SK-N-SH treated with all-trans-retinoic acid at 6 μM for 48 hours (cell line): ENCODE measurements at regions not wholly inside any gene's neighbourhood (a gene's known extent, or its start where the extent isn't known, plus 50 kb on each side); places are given as distances from the start of the nearest gene placed in this dataset.

Source experiments
- ATAC-seq: fragments of 200-7000 bp; cut with Tn5 transposase; 3 replicates; pipeline ENCODE4 v1.9.1; 2020; ENCODE audit warnings: mild to moderate bottlenecking, moderate library complexity
- ARNTL ChIP-seq: fragments of 450-650 bp; formaldehyde crosslinking; IDR thresholded peaks from 2 replicates; pipeline ENCODE4 v1.5.0; 2020; ENCODE audit warnings: low read depth, mild to moderate bottlenecking, moderate library complexity, borderline replicate concordance
- BACH2 ChIP-seq: fragments of 250-450 bp; sonication (Bioruptor Pico); IDR thresholded peaks from 2 replicates; pipeline ENCODE4 v1.9.0; 2021; ENCODE audit warnings: mild to moderate bottlenecking, borderline replicate concordance
- CSDC2 ChIP-seq: fragments of 250-450 bp; sonication (Bioruptor Pico); IDR thresholded peaks from 2 replicates; pipeline ENCODE4 v1.5.0; 2020; ENCODE audit warnings: mild to moderate bottlenecking, moderate library complexity
- ESRRG ChIP-seq: fragments of 250-450 bp; sonication (Bioruptor Pico); IDR thresholded peaks from 2 replicates; pipeline ENCODE4 v1.6.1; 2021; ENCODE audit warnings: mild to moderate bottlenecking
- ISL1 ChIP-seq: fragments of 250-450 bp; sonication (Bioruptor Pico); IDR thresholded peaks from 2 replicates; pipeline ENCODE4 v2.1.2; 2022; ENCODE audit warnings: mild to moderate bottlenecking, moderate library complexity
- OSR1 ChIP-seq: fragments of 250-450 bp; sonication (Bioruptor Pico); IDR thresholded peaks from 2 replicates; pipeline ENCODE4 v1.8.0; 2022; ENCODE audit warnings: moderate library complexity, mild to moderate bottlenecking, inconsistent platforms
- RARB ChIP-seq: fragments of 250-450 bp; sonication (Bioruptor Pico); IDR thresholded peaks from 2 replicates; pipeline ENCODE4 v1.8.0; 2021; ENCODE audit warnings: mild to moderate bottlenecking, moderate library complexity
- TCF4 ChIP-seq: fragments of 250-450 bp; sonication (Bioruptor Pico); IDR thresholded peaks from 2 replicates; pipeline ENCODE4 v1.8.0; 2021; ENCODE audit warnings: mild to moderate bottlenecking, moderate library complexity, borderline replicate concordance
- ZC3H10 ChIP-seq: fragments of 250-450 bp; sonication (Bioruptor Pico); IDR thresholded peaks from 2 replicates; pipeline ENCODE4 v1.5.1; 2021; ENCODE audit warnings: mild to moderate bottlenecking, moderate library complexity
- ZFP3 ChIP-seq: fragments of 250-450 bp; sonication (Bioruptor Pico); IDR thresholded peaks from 2 replicates; pipeline ENCODE4 v1.5.0; 2020; ENCODE audit warnings: mild to moderate bottlenecking, moderate library complexity
- ZFP30 ChIP-seq: fragments of 450-650 bp; formaldehyde crosslinking; IDR thresholded peaks from 2 replicates; pipeline ENCODE4 v1.5.0; 2022; ENCODE audit warnings: mild to moderate bottlenecking, moderate library complexity
- TF ChIP-seq, protein P1 (sequence below): fragments of 250-450 bp; sonication (Bioruptor Pico); IDR thresholded peaks from 2 replicates; pipeline ENCODE4 v1.8.0; 2020; ENCODE audit warnings: mild to moderate bottlenecking, moderate library complexity, borderline replicate concordance
- TF ChIP-seq, protein P2 (sequence below): fragments of 250-450 bp; sonication (Bioruptor Pico); IDR thresholded peaks from 2 replicates; pipeline ENCODE4 v1.5.0; 2020; ENCODE audit warnings: mild to moderate bottlenecking, moderate library complexity
- TF ChIP-seq, protein P3 (sequence below): fragments of 250-450 bp; sonication (Bioruptor Pico); IDR thresholded peaks from 2 replicates; pipeline ENCODE4 v1.5.1; 2021; ENCODE audit warnings: mild to moderate bottlenecking, moderate library complexity
- TF ChIP-seq, protein P4 (sequence below): fragments of 250-450 bp; sonication (Bioruptor Pico); IDR thresholded peaks from 2 replicates; pipeline ENCODE4 v1.8.0; 2021; ENCODE audit warnings: low read depth, mild to moderate bottlenecking, moderate library complexity, borderline replicate concordance

DNA sequence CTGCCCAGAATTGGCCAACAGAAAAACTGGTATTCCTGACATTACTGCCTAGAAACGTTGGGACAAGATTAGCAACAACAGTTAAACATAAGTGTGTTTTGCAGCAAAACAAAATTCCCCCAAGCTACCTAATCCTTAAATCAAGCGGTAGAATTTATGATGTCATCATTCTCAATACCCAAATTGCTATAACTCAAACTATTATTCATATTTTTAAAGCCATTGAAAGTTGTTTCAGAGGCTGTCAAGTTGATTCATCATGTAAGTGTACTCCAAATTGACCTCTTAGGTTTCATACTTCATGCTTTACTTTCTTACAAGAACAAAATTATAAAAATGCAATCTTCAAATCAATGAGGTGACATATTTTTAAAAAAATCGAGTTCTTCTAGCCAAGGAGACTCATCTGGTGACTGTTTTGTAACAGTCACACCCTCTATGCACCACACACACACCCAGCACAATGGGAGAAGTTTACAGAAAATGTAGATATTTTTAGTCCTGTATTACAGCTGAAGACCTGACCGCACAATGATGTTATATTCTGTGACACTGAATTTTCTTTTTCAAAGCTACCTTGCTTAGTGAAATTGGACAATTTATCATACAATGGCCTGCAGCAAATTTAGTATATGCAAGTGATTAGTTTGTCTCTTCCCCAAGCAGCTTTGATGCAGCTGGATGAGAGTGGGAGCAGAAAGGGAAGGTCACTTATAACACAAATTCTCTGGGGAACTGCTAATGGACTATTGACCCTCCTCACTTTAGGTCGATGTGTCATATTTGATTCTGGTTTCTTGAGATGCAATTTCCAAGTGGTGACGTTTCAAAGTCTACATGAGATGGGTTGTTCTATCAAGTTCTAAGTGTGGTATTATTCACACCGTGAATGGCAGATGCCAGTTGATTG, 345.3 kb upstream of the OBI1 start:
- TF ChIP-seq TCF4 (CRISPR knock-in tag) (no peak), ZFP3 (CRISPR knock-in tag) (no peak), ZC3H10 (CRISPR knock-in tag) (no peak), ISL1 (CRISPR knock-in tag) (no peak), ARNTL (CRISPR knock-in tag) (no peak), RARB (CRISPR knock-in tag) (no peak), BACH2 (CRISPR knock-in tag) (no peak), ZFP30 (no peak)
- TF ChIP-seq, protein P1, sequence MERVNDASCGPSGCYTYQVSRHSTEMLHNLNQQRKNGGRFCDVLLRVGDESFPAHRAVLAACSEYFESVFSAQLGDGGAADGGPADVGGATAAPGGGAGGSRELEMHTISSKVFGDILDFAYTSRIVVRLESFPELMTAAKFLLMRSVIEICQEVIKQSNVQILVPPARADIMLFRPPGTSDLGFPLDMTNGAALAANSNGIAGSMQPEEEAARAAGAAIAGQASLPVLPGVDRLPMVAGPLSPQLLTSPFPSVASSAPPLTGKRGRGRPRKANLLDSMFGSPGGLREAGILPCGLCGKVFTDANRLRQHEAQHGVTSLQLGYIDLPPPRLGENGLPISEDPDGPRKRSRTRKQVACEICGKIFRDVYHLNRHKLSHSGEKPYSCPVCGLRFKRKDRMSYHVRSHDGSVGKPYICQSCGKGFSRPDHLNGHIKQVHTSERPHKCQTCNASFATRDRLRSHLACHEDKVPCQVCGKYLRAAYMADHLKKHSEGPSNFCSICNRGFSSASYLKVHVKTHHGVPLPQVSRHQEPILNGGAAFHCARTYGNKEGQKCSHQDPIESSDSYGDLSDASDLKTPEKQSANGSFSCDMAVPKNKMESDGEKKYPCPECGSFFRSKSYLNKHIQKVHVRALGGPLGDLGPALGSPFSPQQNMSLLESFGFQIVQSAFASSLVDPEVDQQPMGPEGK (CRISPR knock-in tag): no peak
- TF ChIP-seq, protein P2, sequence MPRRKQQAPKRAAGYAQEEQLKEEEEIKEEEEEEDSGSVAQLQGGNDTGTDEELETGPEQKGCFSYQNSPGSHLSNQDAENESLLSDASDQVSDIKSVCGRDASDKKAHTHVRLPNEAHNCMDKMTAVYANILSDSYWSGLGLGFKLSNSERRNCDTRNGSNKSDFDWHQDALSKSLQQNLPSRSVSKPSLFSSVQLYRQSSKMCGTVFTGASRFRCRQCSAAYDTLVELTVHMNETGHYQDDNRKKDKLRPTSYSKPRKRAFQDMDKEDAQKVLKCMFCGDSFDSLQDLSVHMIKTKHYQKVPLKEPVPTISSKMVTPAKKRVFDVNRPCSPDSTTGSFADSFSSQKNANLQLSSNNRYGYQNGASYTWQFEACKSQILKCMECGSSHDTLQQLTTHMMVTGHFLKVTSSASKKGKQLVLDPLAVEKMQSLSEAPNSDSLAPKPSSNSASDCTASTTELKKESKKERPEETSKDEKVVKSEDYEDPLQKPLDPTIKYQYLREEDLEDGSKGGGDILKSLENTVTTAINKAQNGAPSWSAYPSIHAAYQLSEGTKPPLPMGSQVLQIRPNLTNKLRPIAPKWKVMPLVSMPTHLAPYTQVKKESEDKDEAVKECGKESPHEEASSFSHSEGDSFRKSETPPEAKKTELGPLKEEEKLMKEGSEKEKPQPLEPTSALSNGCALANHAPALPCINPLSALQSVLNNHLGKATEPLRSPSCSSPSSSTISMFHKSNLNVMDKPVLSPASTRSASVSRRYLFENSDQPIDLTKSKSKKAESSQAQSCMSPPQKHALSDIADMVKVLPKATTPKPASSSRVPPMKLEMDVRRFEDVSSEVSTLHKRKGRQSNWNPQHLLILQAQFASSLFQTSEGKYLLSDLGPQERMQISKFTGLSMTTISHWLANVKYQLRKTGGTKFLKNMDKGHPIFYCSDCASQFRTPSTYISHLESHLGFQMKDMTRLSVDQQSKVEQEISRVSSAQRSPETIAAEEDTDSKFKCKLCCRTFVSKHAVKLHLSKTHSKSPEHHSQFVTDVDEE (CRISPR knock-in tag): no peak
- TF ChIP-seq, protein P3, sequence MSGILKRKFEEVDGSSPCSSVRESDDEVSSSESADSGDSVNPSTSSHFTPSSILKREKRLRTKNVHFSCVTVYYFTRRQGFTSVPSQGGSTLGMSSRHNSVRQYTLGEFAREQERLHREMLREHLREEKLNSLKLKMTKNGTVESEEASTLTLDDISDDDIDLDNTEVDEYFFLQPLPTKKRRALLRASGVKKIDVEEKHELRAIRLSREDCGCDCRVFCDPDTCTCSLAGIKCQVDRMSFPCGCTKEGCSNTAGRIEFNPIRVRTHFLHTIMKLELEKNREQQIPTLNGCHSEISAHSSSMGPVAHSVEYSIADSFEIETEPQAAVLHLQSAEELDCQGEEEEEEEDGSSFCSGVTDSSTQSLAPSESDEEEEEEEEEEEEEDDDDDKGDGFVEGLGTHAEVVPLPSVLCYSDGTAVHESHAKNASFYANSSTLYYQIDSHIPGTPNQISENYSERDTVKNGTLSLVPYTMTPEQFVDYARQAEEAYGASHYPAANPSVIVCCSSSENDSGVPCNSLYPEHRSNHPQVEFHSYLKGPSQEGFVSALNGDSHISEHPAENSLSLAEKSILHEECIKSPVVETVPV: no peak
- no peak for ATAC-seq

DNA sequence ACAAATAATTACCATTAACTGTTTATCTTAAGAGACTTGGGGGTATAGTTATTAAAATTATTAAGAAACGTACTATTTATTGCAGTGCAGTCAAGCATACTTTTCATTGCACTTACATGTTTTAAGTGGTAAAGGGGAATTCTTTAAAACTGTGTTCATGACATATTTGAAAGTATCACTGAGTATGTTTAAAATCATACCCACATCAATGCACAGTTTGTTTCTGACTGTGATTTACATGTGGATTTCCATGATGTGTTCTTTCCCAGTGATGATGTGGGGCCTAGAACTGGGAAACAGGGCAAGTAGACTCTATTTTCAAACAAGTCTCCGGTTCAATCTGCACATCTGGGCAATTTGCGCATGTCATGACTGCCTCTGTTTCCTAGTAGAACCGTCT, 340.5 kb upstream of the OBI1 start:
- ATAC-seq: no peak
- TF ChIP-seq ZFP30: no peak
- TF ChIP-seq BACH2 (CRISPR knock-in tag): no peak
- TF ChIP-seq ESRRG (CRISPR knock-in tag): no peak
- TF ChIP-seq, protein P4, sequence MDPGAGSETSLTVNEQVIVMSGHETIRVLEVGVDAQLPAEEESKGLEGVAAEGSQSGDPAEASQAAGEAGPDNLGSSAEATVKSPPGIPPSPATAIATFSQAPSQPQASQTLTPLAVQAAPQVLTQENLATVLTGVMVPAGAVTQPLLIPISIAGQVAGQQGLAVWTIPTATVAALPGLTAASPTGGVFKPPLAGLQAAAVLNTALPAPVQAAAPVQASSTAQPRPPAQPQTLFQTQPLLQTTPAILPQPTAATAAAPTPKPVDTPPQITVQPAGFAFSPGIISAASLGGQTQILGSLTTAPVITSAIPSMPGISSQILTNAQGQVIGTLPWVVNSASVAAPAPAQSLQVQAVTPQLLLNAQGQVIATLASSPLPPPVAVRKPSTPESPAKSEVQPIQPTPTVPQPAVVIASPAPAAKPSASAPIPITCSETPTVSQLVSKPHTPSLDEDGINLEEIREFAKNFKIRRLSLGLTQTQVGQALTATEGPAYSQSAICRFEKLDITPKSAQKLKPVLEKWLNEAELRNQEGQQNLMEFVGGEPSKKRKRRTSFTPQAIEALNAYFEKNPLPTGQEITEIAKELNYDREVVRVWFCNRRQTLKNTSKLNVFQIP (CRISPR knock-in tag): no peak
- TF ChIP-seq, protein P1 (CRISPR knock-in tag): no peak
- TF ChIP-seq, protein P2 (CRISPR knock-in tag): no peak
- no peak for TF ChIP-seq RARB (CRISPR knock-in tag)
- TF ChIP-seq ISL1 (CRISPR knock-in tag): no peak
- no peak for TF ChIP-seq ZC3H10 (CRISPR knock-in tag)
- no peak for TF ChIP-seq ARNTL (CRISPR knock-in tag)
- no peak for TF ChIP-seq OSR1
- TF ChIP-seq CSDC2 (CRISPR knock-in tag): no peak
